Right lobe of liver (tissue), 6 donors: ENCODE measurements at regions not wholly inside any gene's neighbourhood (a gene's known extent, or its start where the extent isn't known, plus 50 kb on each side); places are given as distances from the start of the nearest gene placed in this dataset.
"Not testable (repeated sequence)": the region's sequence is repeated elsewhere in the genome, so short reads cannot be mapped to it uniquely, and the experiment has no call there.

ENCODE experiments used
- ATAC-seq, 4 donors: fragments of 200-7000 bp; cut with Tn5 transposase; one replicate each; pipeline ENCODE4 v1.9.1; 2020; ENCODE audit warnings: mild to moderate bottlenecking in 4 of 4, moderate library complexity in 4 of 4
- DNase-seq, 3 donors: peaks; one replicate each; pipeline ENCODE4 v3.0.0-alpha.2; 2020
- H3K27ac ChIP-seq, 3 donors: fragments of 200-600 bp; one replicate each; pipeline ENCODE4 v1.8.0; 2022
- H3K27me3 ChIP-seq, 2 donors: fragments of 200-600 bp; one replicate each; pipeline ENCODE4 v1.8.0; 2022
- H3K36me3 ChIP-seq, 4 donors: fragments of 200-600 bp; sonication (generic) in 1 of 4; one replicate each; pipeline versions ENCODE4 v1.5.1 to v1.8.0; 2017 to 2022; ENCODE audit warnings: control low read depth in 1 of 4
- H3K4me1 ChIP-seq, 4 donors: fragments of 200-600 bp; sonication (generic) in 1 of 4; one replicate each; pipeline versions ENCODE4 v1.5.1 to v1.8.0; 2017 to 2022; ENCODE audit warnings: control low read depth in 1 of 4
- H3K4me3 ChIP-seq, 3 donors: fragments of 200-600 bp; one replicate each; pipeline ENCODE4 v1.8.0; 2022
- H3K9me3 ChIP-seq, 4 donors: fragments of 200-600 bp; sonication (generic) in 1 of 4; one replicate each; pipeline versions ENCODE4 v1.5.1 to v1.8.0; 2017 to 2022; ENCODE audit warnings: control low read depth in 1 of 4
- POLR2A ChIP-seq: fragments of 450-650 bp; IDR thresholded peaks from one replicate; pipeline ENCODE4 v1.6.1; 2017; ENCODE audit warnings: antibody characterized with exemption, mild to moderate bottlenecking
- WGBS: methylation state at CpG from one replicate; pipeline ENCODE4 v1.1.6; 2018; ENCODE audit warnings: low coverage, low lambda C conversion rate; ENCODE audit not compliant: insufficient coverage; ENCODE audit errors: missing lambda C conversion rate; 5-methylcytosine and 5-hydroxymethylcytosine counted together
- intact Hi-C, 2 donors: fragments of 100-400 bp; cut with DNase I; formaldehyde crosslinking; loops; one replicate each; pipeline versions ENCODE4 v1.11.2 to v1.14.1; 2022
- TF ChIP-seq, protein P1 (sequence below), 4 donors: fragments of 200-600 bp in 3 of 4; fragments of 450-650 bp in 1 of 4; IDR thresholded peaks; one replicate each; pipeline versions ENCODE4 v1.5.1 to v1.8.0; 2016 to 2022; ENCODE audit warnings: antibody characterized with exemption in 4 of 4, mild to moderate bottlenecking in 2 of 4
- donor health status: DM: no; HTN: yes; CAD: no.
- donor health status: DM: no; HTN: no; CAD: no.
- donor health status: DM: no; HTN: no; CAD: no.
- donor health status: DM: no; HTN: yes; CAD: no.
- donor health status: DM: no; HTN: yes; CAD: no.

DNA sequence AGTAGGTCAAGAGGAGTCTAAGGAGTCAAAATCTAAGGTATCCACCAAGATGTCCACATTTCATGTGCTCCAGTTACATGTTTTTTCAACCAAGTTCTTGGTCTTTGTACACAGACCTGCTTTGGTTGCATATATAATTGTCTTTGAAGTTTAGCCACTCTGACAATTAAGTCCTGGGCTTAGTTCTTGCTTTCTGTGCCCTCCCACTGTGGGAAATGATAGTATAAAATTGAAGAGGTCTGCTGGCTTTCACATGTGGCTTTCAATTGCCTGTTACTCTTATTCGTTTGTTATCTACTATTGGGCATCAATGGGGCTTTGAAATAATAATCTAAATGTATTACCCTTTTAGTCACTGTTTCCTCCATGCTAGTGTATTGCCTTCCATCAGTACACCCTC lies 72.8 kb downstream of the TBR1 start:
- TF ChIP-seq, protein P1, sequence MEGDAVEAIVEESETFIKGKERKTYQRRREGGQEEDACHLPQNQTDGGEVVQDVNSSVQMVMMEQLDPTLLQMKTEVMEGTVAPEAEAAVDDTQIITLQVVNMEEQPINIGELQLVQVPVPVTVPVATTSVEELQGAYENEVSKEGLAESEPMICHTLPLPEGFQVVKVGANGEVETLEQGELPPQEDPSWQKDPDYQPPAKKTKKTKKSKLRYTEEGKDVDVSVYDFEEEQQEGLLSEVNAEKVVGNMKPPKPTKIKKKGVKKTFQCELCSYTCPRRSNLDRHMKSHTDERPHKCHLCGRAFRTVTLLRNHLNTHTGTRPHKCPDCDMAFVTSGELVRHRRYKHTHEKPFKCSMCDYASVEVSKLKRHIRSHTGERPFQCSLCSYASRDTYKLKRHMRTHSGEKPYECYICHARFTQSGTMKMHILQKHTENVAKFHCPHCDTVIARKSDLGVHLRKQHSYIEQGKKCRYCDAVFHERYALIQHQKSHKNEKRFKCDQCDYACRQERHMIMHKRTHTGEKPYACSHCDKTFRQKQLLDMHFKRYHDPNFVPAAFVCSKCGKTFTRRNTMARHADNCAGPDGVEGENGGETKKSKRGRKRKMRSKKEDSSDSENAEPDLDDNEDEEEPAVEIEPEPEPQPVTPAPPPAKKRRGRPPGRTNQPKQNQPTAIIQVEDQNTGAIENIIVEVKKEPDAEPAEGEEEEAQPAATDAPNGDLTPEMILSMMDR (IDR thresholded peaks at IDR 0.05) = no peak
- no peak for TF ChIP-seq POLR2A
- DNase-seq (no peak), ATAC-seq (no peak)
- Histone ChIP-seq H3K4me3 (no peak overlapping the region), H3K4me1 (no peaks in the 10 kb centered on the region), H3K9me3 (no peaks in the 10 kb centered on the region), H3K27ac (no peak overlapping the region), H3K27me3 (no peaks in the 10 kb centered on the region), H3K36me3 (no peaks in the 10 kb centered on the region)
- intact Hi-C loops = no loop called here
- 38% methylated on average over 1 of the region's 1 CpG for WGBS

DNA sequence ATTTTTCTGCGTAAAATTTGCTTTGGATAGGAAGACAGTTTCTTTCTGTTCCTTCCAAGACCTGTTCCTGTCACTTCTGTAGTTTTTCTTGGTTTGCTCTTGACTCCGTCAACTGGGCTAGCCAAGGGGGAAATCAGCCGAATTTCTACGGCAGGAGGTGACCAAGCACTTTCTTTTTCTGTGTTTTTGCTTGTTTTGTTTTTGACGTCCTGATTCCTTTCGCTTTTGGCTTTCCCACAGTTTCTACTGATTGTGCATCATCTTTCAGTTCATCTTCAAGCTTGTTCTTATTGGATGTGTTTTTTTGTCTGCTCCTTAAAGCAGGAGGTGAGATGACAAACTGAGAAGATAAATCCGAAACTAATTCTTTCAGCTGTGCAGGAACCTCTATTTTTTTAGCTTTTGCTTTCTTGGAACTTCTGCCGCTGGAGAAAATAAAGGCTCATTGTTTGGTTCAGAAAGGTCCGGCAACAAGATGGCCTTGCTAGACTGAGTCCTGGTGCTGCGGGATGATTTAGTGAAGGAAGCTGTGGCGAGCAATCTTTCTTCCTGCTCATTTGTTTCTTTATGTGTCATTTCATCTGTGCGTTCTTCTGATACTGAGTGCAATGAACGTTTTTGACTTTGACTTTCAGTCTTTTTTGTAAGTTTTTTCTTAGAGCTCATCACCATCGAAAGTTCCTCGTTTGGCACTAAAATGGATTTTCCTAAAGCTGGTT lies 85.0 kb downstream of the TBR1 start:
- ATAC-seq, H3K4me3 ChIP-seq, DNase-seq, intact Hi-C loops, H3K9me3 ChIP-seq, H3K36me3 ChIP-seq, H3K4me1 ChIP-seq, H3K27ac ChIP-seq, H3K27me3 ChIP-seq: not testable (repeated sequence)
- WGBS = 43% methylated on average over 13 of the region's 15 CpGs

DNA sequence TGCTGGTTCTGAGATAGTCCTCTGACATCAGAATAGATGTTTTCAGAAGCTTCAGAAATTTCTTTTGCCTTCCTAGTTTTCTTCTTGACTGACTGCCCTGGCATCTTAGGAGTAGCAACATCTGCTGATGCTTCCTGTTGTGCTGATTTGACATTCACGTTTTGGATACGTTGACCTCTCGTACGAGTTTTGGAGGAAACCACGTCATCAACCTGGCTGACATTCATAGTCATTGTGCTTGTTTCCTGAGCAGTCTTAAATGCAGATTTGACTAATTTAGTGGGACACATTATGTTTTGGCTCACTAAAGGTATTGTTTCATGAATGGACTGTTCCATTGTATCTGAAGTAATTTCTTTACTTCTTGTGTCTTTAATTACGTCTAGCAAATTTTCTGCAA lies 86.2 kb downstream of the TBR1 start:
- H3K4me3 ChIP-seq, H3K27ac ChIP-seq, H3K9me3 ChIP-seq, DNase-seq, H3K27me3 ChIP-seq, H3K4me1 ChIP-seq, intact Hi-C loops, H3K36me3 ChIP-seq: not testable (repeated sequence)
- 46% methylated on average over 2 of the region's 6 CpGs for WGBS
- peak in 2 of 4 donors; percentile 24 to 61 for ATAC-seq

DNA sequence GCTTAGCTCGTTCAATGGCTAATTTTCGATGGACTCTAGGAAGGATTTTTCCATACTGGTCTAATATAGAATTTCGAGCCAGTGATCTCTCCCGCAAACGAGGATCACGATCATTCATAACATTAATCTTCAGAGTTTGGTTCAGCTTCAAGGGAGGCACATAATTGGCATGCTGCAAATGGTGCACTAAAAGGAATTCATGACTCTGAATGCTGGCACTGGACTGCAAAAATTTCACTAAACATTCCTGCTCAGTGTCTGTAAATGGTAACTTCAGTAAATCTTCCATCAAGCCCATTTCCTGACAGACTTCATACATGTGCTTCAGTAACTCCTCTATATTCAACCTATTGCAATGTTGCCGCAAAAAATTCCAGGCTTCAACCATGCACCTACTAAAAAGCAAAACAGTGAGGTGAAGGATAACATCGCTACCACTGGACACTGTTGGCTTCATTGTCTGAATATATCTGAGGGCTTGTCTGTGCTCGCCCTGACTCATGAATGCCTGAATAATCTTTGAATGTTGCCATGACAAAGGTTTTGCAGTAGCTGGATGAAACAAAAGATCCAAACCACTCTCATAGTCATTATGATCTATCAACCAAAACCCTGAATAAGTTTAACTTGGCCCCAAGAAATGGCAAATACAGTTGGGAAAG lies 88.7 kb downstream of the TBR1 start:
- intact Hi-C loops, H3K27ac ChIP-seq, H3K4me1 ChIP-seq, H3K9me3 ChIP-seq, H3K27me3 ChIP-seq, ATAC-seq, DNase-seq, H3K4me3 ChIP-seq, H3K36me3 ChIP-seq: not testable (repeated sequence)
- 66% methylated on average over 9 of the region's 9 CpGs for WGBS

DNA sequence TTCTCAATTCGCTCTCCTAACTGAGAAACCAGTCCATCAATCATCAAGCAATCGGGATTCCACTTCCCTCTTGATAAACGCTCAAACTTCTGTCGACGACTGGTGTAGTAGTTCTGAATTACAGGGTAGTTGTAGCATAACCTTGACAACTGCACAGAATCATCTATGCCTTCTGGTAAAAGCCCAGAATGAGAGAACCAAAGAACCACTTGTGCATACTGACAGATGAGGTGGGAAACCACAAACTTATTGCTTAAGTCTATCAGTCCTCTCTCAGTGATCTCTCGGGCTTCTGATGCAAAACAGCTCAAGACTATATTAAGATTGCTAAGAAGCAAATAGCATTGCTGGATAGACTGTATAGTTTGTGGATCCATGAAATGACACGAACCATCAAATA lies 89.4 kb downstream of the TBR1 start:
- ATAC-seq, H3K4me3 ChIP-seq, H3K4me1 ChIP-seq, H3K27me3 ChIP-seq, H3K27ac ChIP-seq, intact Hi-C loops, DNase-seq, H3K36me3 ChIP-seq, H3K9me3 ChIP-seq: not testable (repeated sequence)
- WGBS = 70% methylated on average over 7 of the region's 7 CpGs

DNA sequence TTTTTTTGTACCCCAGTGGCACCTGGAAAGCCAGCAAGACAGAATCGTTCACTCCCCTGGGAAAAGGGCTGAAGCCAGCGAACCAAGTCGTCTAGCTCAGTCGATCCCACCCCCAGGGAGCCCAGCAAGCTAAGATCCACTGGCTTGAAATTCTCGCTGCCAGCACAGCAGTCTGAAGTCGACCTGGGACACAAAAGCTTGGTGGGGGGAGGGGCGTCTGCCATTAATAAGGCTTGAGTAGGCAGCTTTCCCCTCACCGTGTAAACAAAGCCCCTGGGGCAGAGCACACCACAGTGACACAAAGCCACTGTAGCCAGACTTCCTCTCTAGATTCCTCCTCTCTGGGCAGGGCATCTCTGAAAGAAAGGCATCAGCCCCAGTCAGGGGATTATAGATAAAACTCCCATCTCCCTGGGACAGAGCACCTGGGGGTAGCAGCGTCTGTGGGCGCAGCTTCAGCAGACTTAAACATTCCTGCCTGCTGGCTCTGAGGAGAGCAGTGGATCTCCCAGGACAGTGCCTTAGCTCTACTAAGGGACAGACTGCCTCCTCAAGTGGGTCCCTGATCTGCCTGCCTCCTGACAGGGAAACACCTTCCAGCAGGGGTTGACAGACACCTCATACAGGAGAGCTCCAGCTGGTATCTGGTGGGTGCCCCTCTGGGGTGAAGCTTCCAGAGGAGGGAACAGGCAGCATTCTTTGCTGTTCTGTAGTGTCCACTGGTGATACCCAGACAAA lies 97.4 kb downstream of the TBR1 start:
- H3K4me1 ChIP-seq, H3K27me3 ChIP-seq, intact Hi-C loops, ATAC-seq, H3K27ac ChIP-seq, H3K36me3 ChIP-seq, H3K9me3 ChIP-seq, H3K4me3 ChIP-seq, DNase-seq: not testable (repeated sequence)
- 57% methylated on average over 7 of the region's 10 CpGs for WGBS

DNA sequence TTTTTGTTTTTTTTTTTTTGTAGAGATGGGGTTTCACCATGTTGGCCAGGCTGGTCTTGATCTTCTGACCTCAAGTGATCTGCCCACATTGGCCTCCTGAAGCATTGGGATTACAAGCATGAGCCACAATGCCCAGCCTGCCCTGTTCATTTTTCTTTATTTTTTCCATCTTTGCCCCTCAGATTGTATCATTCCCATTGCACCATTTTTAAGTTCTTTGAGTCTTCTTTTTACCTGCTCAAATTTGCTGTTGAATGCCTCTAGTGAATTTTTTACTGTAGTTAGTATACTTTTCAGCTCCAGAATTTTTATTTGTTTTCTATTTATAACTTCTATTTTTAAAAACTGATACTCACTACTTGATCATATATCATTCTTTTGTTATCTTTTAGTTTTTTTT lies 101.4 kb upstream of the SLC4A10 start:
- Histone ChIP-seq H3K4me3 (no peak overlapping the region), H3K27me3 (no peaks in the 10 kb centered on the region), H3K9me3 (no peaks in the 10 kb centered on the region), H3K36me3 (no peaks in the 10 kb centered on the region), H3K27ac (no peak overlapping the region), H3K4me1 (no peaks in the 10 kb centered on the region)
- no peak for DNase-seq
- ATAC-seq = no peak
- TF ChIP-seq, protein P1 (IDR thresholded peaks at IDR 0.05) = no peak
- no peak for TF ChIP-seq POLR2A
- intact Hi-C loops = no loop called here
